ENCODE measurements at regions not wholly inside any gene's neighbourhood (a gene's known extent, or its start where the extent isn't known, plus 50 kb on each side); places are given as distances from the start of the nearest gene placed in this dataset.

DNA sequence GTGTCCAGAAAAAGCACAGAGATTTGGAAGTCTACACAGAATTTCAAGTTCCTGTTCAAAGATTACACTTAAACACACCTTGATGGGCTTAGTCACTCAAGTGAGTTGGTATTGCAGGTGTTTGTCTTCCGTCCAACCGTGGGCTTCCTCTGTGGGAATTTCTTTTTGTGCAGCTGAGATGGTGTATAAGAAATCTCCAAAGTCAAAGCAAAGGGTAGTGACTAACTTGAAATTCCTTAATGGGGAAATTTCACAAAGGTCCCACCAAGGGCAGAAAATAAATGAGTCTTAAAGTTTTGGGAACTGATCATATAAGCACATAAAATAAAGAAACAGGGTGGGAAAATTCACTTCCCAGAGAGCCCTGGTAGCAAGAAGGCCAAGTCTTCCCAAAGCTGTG, 102.0 kb upstream of the TNFAIP3 start (continued):
- TF ChIP-seq POLR2AphosphoS5 (IDR thresholded peaks at IDR 0.05; ENCODE audit: low read length), result no peak
- no peak for TF ChIP-seq CEBPB (IDR thresholded peaks at IDR 0.05; ENCODE audit: borderline replicate concordance in 1 of 2, low read depth in 2 of 2, low read length in 2 of 2)
- no peak for TF ChIP-seq HDGF (IDR thresholded peaks at IDR 0.05)
- no peak for TF ChIP-seq FOXK2 (IDR thresholded peaks at IDR 0.05)
- no peak for TF ChIP-seq EED (IDR thresholded peaks at IDR 0.05; ENCODE audit: low read depth)
- TF ChIP-seq, protein P1, sequence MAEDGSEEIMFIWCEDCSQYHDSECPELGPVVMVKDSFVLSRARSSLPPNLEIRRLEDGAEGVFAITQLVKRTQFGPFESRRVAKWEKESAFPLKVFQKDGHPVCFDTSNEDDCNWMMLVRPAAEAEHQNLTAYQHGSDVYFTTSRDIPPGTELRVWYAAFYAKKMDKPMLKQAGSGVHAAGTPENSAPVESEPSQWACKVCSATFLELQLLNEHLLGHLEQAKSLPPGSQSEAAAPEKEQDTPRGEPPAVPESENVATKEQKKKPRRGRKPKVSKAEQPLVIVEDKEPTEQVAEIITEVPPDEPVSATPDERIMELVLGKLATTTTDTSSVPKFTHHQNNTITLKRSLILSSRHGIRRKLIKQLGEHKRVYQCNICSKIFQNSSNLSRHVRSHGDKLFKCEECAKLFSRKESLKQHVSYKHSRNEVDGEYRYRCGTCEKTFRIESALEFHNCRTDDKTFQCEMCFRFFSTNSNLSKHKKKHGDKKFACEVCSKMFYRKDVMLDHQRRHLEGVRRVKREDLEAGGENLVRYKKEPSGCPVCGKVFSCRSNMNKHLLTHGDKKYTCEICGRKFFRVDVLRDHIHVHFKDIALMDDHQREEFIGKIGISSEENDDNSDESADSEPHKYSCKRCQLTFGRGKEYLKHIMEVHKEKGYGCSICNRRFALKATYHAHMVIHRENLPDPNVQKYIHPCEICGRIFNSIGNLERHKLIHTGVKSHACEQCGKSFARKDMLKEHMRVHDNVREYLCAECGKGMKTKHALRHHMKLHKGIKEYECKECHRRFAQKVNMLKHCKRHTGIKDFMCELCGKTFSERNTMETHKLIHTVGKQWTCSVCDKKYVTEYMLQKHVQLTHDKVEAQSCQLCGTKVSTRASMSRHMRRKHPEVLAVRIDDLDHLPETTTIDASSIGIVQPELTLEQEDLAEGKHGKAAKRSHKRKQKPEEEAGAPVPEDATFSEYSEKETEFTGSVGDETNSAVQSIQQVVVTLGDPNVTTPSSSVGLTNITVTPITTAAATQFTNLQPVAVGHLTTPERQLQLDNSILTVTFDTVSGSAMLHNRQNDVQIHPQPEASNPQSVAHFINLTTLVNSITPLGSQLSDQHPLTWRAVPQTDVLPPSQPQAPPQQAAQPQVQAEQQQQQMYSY (CRISPR knock-in tag; IDR thresholded peaks at IDR 0.05), result no peak
- TF ChIP-seq CBFB (IDR thresholded peaks at IDR 0.05; ENCODE audit: low read depth), result no peak
- no peak for TF ChIP-seq ATF7 (IDR thresholded peaks at IDR 0.05; ENCODE audit: low read depth)
- TF ChIP-seq ZNF217 (IDR thresholded peaks at IDR 0.05), result no peak
- TF ChIP-seq, protein P2, sequence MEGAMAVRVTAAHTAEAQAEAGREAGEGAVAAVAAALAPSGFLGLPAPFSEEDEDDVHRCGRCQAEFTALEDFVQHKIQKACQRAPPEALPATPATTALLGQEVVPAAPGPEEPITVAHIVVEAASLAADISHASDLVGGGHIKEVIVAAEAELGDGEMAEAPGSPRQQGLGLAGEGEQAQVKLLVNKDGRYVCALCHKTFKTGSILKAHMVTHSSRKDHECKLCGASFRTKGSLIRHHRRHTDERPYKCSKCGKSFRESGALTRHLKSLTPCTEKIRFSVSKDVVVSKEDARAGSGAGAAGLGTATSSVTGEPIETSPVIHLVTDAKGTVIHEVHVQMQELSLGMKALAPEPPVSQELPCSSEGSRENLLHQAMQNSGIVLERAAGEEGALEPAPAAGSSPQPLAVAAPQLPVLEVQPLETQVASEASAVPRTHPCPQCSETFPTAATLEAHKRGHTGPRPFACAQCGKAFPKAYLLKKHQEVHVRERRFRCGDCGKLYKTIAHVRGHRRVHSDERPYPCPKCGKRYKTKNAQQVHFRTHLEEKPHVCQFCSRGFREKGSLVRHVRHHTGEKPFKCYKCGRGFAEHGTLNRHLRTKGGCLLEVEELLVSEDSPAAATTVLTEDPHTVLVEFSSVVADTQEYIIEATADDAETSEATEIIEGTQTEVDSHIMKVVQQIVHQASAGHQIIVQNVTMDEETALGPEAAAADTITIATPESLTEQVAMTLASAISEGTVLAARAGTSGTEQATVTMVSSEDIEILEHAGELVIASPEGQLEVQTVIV (IDR thresholded peaks at IDR 0.05; ENCODE audit: borderline replicate concordance, partially characterized antibody), result no peak
